ENCODE measurements at regions not wholly inside any gene's neighbourhood (a gene's known extent, or its start where the extent isn't known, plus 50 kb on each side); places are given as distances from the start of the nearest gene placed in this dataset.

- no peak for DNase-seq (ENCODE audit: low read depth)
- TF ChIP-seq CTCF (conservative IDR thresholded peaks at IDR 0.05; ENCODE audit: low read depth, low read length): no peak
- H3K4me3 ChIP-seq (ENCODE audit: low read length): no peak overlapping the region
These were observed 88.2 kb downstream of the OGFRL1 start for GRCh38 chr6:71376830-71377229.

- no peak for DNase-seq (ENCODE audit: low read depth)
- no peak for TF ChIP-seq CTCF (conservative IDR thresholded peaks at IDR 0.05; ENCODE audit: low read depth, low read length)
- H3K4me3 ChIP-seq (ENCODE audit: low read length): no peak overlapping the region
These were observed 94.9 kb downstream of the OGFRL1 start for GRCh38 chr6:71383476-71383875.

- peak; percentile 52 for TF ChIP-seq CTCF (conservative IDR thresholded peaks at IDR 0.05; ENCODE audit: low read depth, low read length)
- H3K4me3 ChIP-seq (ENCODE audit: low read length): no peak overlapping the region
- DNase-seq (ENCODE audit: low read depth): no peak
These were observed 95.4 kb downstream of the OGFRL1 start for GRCh38 chr6:71383901-71384489.

GRCh38 chr6:71385111-71385822 lies 96.7 kb downstream of the OGFRL1 start:
- H3K4me3 ChIP-seq (ENCODE audit: low read length): no peak overlapping the region
- DNase-seq (ENCODE audit: low read depth): no peak
- no peak for TF ChIP-seq CTCF (conservative IDR thresholded peaks at IDR 0.05; ENCODE audit: low read depth, low read length)

- TF ChIP-seq CTCF (conservative IDR thresholded peaks at IDR 0.05; ENCODE audit: low read depth, low read length): no peak
- H3K4me3 ChIP-seq (ENCODE audit: low read length): no peak overlapping the region
- no peak for DNase-seq (ENCODE audit: low read depth)
These were observed 97.6 kb downstream of the OGFRL1 start for GRCh38 chr6:71386215-71386614.

GRCh38 chr6:71387179-71387578 lies 98.6 kb downstream of the OGFRL1 start:
- no peak for TF ChIP-seq CTCF (conservative IDR thresholded peaks at IDR 0.05; ENCODE audit: low read depth, low read length)
- no peak for DNase-seq (ENCODE audit: low read depth)
- H3K4me3 ChIP-seq (ENCODE audit: low read length): no peak overlapping the region

Data from retinal pigment epithelial cell (primary cell).